GM23338 (cell line): ENCODE measurements at regions not wholly inside any gene's neighbourhood (a gene's known extent, or its start where the extent isn't known, plus 50 kb on each side); places are given as distances from the start of the nearest gene placed in this dataset.

Experiments
- ATAC-seq: fragments of 200-7000 bp; cut with Tn5 transposase; 3 replicates; pipeline ENCODE4 v1.9.1; 2020
- DNase-seq: peaks from one replicate; pipeline ENCODE4 v3.0.0-alpha.2; 2015; ENCODE audit warnings: low spot score
- H2AFZ ChIP-seq: fragments of 200-600 bp; sonication (generic); 2 replicates; pipeline ENCODE4 v1.8.0; 2016; ENCODE audit warnings: antibody characterized with exemption, mild to moderate bottlenecking, moderate library complexity
- H3F3A ChIP-seq: fragments of 200-600 bp; sonication (generic); replicated peaks from 2 replicates; pipeline ENCODE4 v1.8.0; 2017; ENCODE audit warnings: antibody characterized with exemption, mixed run types, low read depth
- H3K27ac ChIP-seq: fragments of 200-600 bp; sonication (generic); 2 replicates; pipeline ENCODE4 v1.6.1; 2016; ENCODE audit warnings: low read depth
- H3K27me3 ChIP-seq: fragments of 200-600 bp; sonication (generic); 2 replicates; pipeline ENCODE4 v1.8.0; 2016; ENCODE audit warnings: mild to moderate bottlenecking, mixed run types, moderate library complexity; ENCODE audit not compliant: insufficient read depth
- H3K36me3 ChIP-seq: fragments of 200-600 bp; sonication (generic); 2 replicates; pipeline ENCODE4 v1.8.0; 2016; ENCODE audit warnings: mild to moderate bottlenecking; ENCODE audit not compliant: insufficient read depth
- H3K4me1 ChIP-seq: fragments of 200-600 bp; sonication (generic); 2 replicates; pipeline ENCODE4 v1.8.0; 2016; ENCODE audit warnings: mild to moderate bottlenecking, moderate library complexity; ENCODE audit not compliant: insufficient read depth
- H3K4me2 ChIP-seq: fragments of 200-600 bp; sonication (generic); 2 replicates; pipeline ENCODE4 v1.7.1; 2017; ENCODE audit warnings: mixed run types
- H3K4me3 ChIP-seq: fragments of 200-600 bp; sonication (generic); 2 replicates; pipeline ENCODE4 v1.6.1; 2016; ENCODE audit warnings: mixed run types
- H3K79me2 ChIP-seq: fragments of 200-600 bp; sonication (generic); replicated peaks from 2 replicates; pipeline ENCODE4 v1.8.0; 2017; ENCODE audit warnings: mild to moderate bottlenecking; ENCODE audit not compliant: insufficient read depth
- H3K9me2 ChIP-seq: fragments of 200-600 bp; sonication (generic); 2 replicates; pipeline ENCODE4 v1.8.0; 2017; ENCODE audit not compliant: insufficient read depth
- H4K20me1 ChIP-seq: fragments of 200-600 bp; sonication (generic); replicated peaks from 2 replicates; pipeline ENCODE4 v1.8.0; 2017; ENCODE audit warnings: mild to moderate bottlenecking; ENCODE audit not compliant: insufficient read depth
- H3K27ac Mint-ChIP-seq: 2 replicates; pipeline ENCODE4 v1.8.0; 2020; ENCODE audit warnings: inconsistent platforms, mild to moderate bottlenecking, moderate library complexity, mixed read lengths
- H3K27me3 Mint-ChIP-seq: 3 replicates; pipeline ENCODE4 v1.8.0; 2022; ENCODE audit warnings: low read depth, mild to moderate bottlenecking, moderate library complexity, mixed read lengths, inconsistent platforms; ENCODE audit not compliant: insufficient read depth, poor library complexity
- H3K36me3 Mint-ChIP-seq: 3 replicates; pipeline ENCODE4 v1.8.0; 2021; ENCODE audit warnings: low read depth, mild to moderate bottlenecking, inconsistent platforms, moderate library complexity, mixed read lengths
- H3K4me1 Mint-ChIP-seq: 3 replicates; pipeline ENCODE4 v1.8.0; 2020; ENCODE audit warnings: mild to moderate bottlenecking, inconsistent platforms, mixed read lengths
- H3K4me3 Mint-ChIP-seq: 3 replicates; pipeline ENCODE4 v1.8.0; 2021; ENCODE audit warnings: moderate library complexity, mild to moderate bottlenecking, inconsistent platforms, mixed read lengths
- H3K9me3 Mint-ChIP-seq: 3 replicates; pipeline ENCODE4 v1.8.0; 2020; ENCODE audit warnings: moderate library complexity, mild to moderate bottlenecking, inconsistent platforms, mixed read lengths
- CREB1 ChIP-seq: fragments of 250-450 bp; sonication (Bioruptor Pico); IDR thresholded peaks from 2 replicates; pipeline ENCODE4 v1.5.0; 2020; ENCODE audit warnings: low read depth, mild to moderate bottlenecking, moderate library complexity
- CTCF ChIP-seq, 2 experiments: fragments of 200-600 bp in 1 of 2; sonication (generic) in 1 of 2; conservative IDR thresholded peaks; 2 replicates each; pipeline versions ENCODE4 v1.5.1 to v1.6.1; 2016 to 2017; ENCODE audit warnings: antibody characterized with exemption in 2 of 2, low read depth in 2 of 2, mild to moderate bottlenecking in 2 of 2, moderate library complexity in 1 of 2
- ETS1 ChIP-seq: IDR thresholded peaks from 2 replicates; pipeline ENCODE4 v1.6.1; 2016; ENCODE audit warnings: antibody characterized with exemption
- EZH2 ChIP-seq: fragments of 200-600 bp; sonication (generic); IDR thresholded peaks from one replicate; pipeline ENCODE4 v1.8.0; 2017; ENCODE audit warnings: antibody characterized with exemption, mild to moderate bottlenecking, low read depth; ENCODE audit not compliant: unreplicated experiment
- EZH2phosphoT487 ChIP-seq: fragments of 200-600 bp; sonication (generic); IDR thresholded peaks from one replicate; pipeline ENCODE4 v1.8.1; 2018; ENCODE audit warnings: antibody characterized with exemption; ENCODE audit not compliant: unreplicated experiment
- REST ChIP-seq: IDR thresholded peaks from one replicate; pipeline ENCODE4 v1.6.1; 2018; ENCODE audit warnings: antibody characterized with exemption; ENCODE audit not compliant: unreplicated experiment
- STAT1 ChIP-seq: IDR thresholded peaks from one replicate; pipeline ENCODE4 v1.6.1; 2016; ENCODE audit warnings: antibody characterized with exemption; ENCODE audit not compliant: unreplicated experiment
- ZNF114 ChIP-seq: fragments of 250-450 bp; sonication (Bioruptor Pico); IDR thresholded peaks from 2 replicates; pipeline ENCODE4 v1.5.0; 2020; ENCODE audit warnings: mild to moderate bottlenecking, moderate library complexity
- ZNF331 ChIP-seq: fragments of 250-450 bp; sonication (Bioruptor Pico); IDR thresholded peaks from 2 replicates; pipeline ENCODE4 v1.5.0; 2020; ENCODE audit warnings: low read depth, mild to moderate bottlenecking, moderate library complexity

DNA sequence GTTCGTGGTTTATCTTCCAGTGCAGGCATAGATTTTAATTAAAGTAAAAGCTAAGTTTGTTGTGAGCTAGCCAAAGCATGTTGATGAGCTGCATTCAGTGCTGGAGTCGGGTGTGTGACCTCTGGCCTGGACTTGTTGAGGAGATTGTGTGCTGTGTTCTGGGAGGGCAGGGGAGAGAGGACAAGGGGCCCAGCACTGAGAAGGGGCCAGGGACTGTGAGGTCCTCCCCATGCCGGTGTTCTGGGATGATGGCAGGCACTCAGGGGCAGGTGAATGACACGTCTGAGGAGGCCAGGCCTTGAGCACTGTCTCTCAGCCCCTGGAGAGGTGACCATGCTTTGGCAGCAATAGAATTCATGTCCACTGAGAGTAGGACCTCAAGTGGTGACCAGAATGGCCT lies 97.9 kb downstream of the FOXF2 start:
- Histone ChIP-seq H3K79me2 (no peaks in the 10 kb centered on the region), H3F3A (no peaks in the 10 kb centered on the region), H3K4me2 (no peak overlapping the region), H3K27me3 (no peaks in the 10 kb centered on the region), H3K4me1 (no peaks in the 10 kb centered on the region), H2AFZ (peak overlapping the region; percentile 18; the same call in 1 of the 2 replicates), H3K36me3 (no peaks in the 10 kb centered on the region), H3K4me3 (no peak overlapping the region), H3K9me2 (0 out of 2 replicates have a peak, but pooled peaks cover 6% of the 10 kb centered on the region), H3K27ac (no peak overlapping the region), H4K20me1 (no peaks in the 10 kb centered on the region)
- Mint-ChIP-seq H3K4me3 (no peak overlapping the region), H3K9me3 (no peaks in the 10 kb centered on the region; the same call in 2 of the 3 replicates), H3K27ac (no peak overlapping the region), H3K4me1 (no peaks in the 10 kb centered on the region), H3K27me3 (peaks cover 4% of the 10 kb centered on the region), H3K36me3 (no peaks in the 10 kb centered on the region)
- no peak for ATAC-seq
- TF ChIP-seq CREB1 (no peak), ETS1 (no peak), EZH2phosphoT487 (no peak), STAT1 (no peak), ZNF114 (no peak), ZNF331 (CRISPR knock-in tag) (no peak)
- no peak for DNase-seq

DNA sequence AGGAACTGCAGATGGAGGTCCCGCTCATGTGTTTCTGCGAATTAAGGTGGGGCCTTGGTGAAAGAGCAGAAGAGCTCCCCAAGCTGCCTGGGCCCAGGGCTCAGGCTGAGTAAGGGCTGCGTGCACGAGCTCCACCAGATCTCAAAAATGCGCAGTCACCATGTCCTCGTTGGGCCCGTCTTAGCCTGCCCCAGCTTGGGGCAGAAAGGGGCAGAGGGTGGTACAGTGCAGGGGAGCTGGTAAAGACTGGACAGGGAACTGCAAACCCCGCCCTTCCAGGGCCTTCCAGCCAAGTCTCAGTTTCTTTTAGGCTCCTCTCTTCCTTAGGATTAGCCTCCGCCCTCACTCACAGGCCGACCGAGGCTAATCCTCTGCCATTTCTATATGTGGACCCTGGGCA lies 101.6 kb downstream of the FOXF2 start:
- Histone ChIP-seq H3K4me3 (no peak overlapping the region), H3K4me2 (no peak overlapping the region), H3K27ac (no peak overlapping the region), H3F3A (no peaks in the 10 kb centered on the region), H3K9me2 (0 out of 2 replicates have a peak, but pooled peaks cover 6% of the 10 kb centered on the region), H4K20me1 (no peaks in the 10 kb centered on the region), H3K27me3 (no peaks in the 10 kb centered on the region), H2AFZ (no peak overlapping the region), H3K4me1 (no peaks in the 10 kb centered on the region), H3K36me3 (no peaks in the 10 kb centered on the region), H3K79me2 (no peaks in the 10 kb centered on the region)
- Mint-ChIP-seq H3K27me3 (peaks cover 4% of the 10 kb centered on the region), H3K4me3 (no peak overlapping the region), H3K27ac (no peak overlapping the region), H3K4me1 (no peaks in the 10 kb centered on the region), H3K9me3 (peaks cover 7% of the 10 kb centered on the region), H3K36me3 (peaks cover 1% of the 10 kb centered on the region; the same call in 1 of the 3 replicates)
- ATAC-seq (no peak), DNase-seq (no peak)
- no peak for TF ChIP-seq ETS1
- TF ChIP-seq EZH2: no peak
- no peak for TF ChIP-seq EZH2phosphoT487
- TF ChIP-seq ZNF114: no peak
- TF ChIP-seq REST: no peak
- no peak for TF ChIP-seq CTCF (conservative IDR thresholded peaks at IDR 0.05; ENCODE audit: low read depth in 2 of 2)
- TF ChIP-seq STAT1: no peak
- no peak for TF ChIP-seq ZNF331 (CRISPR knock-in tag)
